IMR-90 (cell line): ENCODE measurements at regions not wholly inside any gene's neighbourhood (a gene's known extent, or its start where the extent isn't known, plus 50 kb on each side); places are given as distances from the start of the nearest gene placed in this dataset.

Experiments used
- ATAC-seq: fragments of 200-7000 bp; cut with Tn5 transposase; 2 replicates; pipeline ENCODE4 v1.9.1; 2020; ENCODE audit warnings: low read depth, mild to moderate bottlenecking, moderate library complexity
- BruUV-seq: library from RNA; stranded (reverse); fragments of 400-500 nt; replicated peaks from 2 replicates; lab custom pipeline; 2021; lab: Mats Ljungman, UMichigan
- CTCF ChIA-PET: fragments of 300-600 bp; formaldehyde crosslinking; extraction: SDS; loops from one replicate; lab custom pipeline; 2021; ENCODE audit warnings: antibody characterized with exemption; lab: Yijun Ruan, JAX
- POLR2A ChIA-PET: fragments of 300-600 bp; sonication (Branson Sonifier 250); formaldehyde crosslinking; loops from one replicate; lab custom pipeline; 2022; ENCODE audit warnings: antibody characterized with exemption; ENCODE audit not compliant: unreplicated experiment; lab: Charles Lee
- DNase-seq: peaks from one replicate; pipeline ENCODE4 v3.0.0; 2013
- H2AFZ ChIP-seq: replicated peaks from 2 replicates; pipeline ENCODE3; 2013; ENCODE audit warnings: low read length, mild to moderate bottlenecking; ENCODE audit not compliant: poor library complexity
- H2AK5ac ChIP-seq: 2 replicates; pipeline ENCODE4 v1.6.1; 2013; ENCODE audit warnings: low read depth, low read length, inconsistent platforms
- H2AK9ac ChIP-seq: replicated peaks from 2 replicates; pipeline ENCODE3; 2013; ENCODE audit warnings: mild to moderate bottlenecking, low read depth, low read length, moderate library complexity; ENCODE audit not compliant: poor library complexity
- H2BK120ac ChIP-seq: 2 replicates; pipeline ENCODE4 v1.6.1; 2013; ENCODE audit warnings: low read depth, low read length, inconsistent platforms
- H2BK15ac ChIP-seq: 3 replicates; pipeline ENCODE4 v1.6.1; 2013; ENCODE audit warnings: low read depth, low read length, inconsistent platforms
- H2BK20ac ChIP-seq: 2 replicates; pipeline ENCODE4 v1.6.1; 2013; ENCODE audit warnings: low read depth, mild to moderate bottlenecking, inconsistent platforms, low read length, moderate library complexity
- H2BK5ac ChIP-seq: 2 replicates; pipeline ENCODE4 v1.6.1; 2013; ENCODE audit warnings: mild to moderate bottlenecking, low read depth, low read length, inconsistent platforms; ENCODE audit not compliant: poor library complexity, severe bottlenecking
- H3K14ac ChIP-seq: replicated peaks from 2 replicates; pipeline ENCODE4 v1.6.1; 2013; ENCODE audit warnings: low read depth, low read length, inconsistent platforms
- H3K18ac ChIP-seq: 2 replicates; pipeline ENCODE4 v1.6.1; 2013; ENCODE audit warnings: low read depth, low read length, control low read depth
- H3K23ac ChIP-seq: 2 replicates; pipeline ENCODE4 v1.6.1; 2013; ENCODE audit warnings: low read depth, low read length, inconsistent platforms
- H3K27ac ChIP-seq: 2 replicates; pipeline ENCODE4 v1.5.1; 2013; ENCODE audit warnings: mild to moderate bottlenecking, control low read depth, low read length; ENCODE audit not compliant: insufficient read depth
- H3K27me3 ChIP-seq: 2 replicates; pipeline ENCODE4 v1.6.1; 2013; ENCODE audit warnings: low read length; ENCODE audit not compliant: control insufficient read depth, insufficient read depth
- H3K36me3 ChIP-seq: 2 replicates; pipeline ENCODE4 v1.6.1; 2013; ENCODE audit warnings: low read length, mixed read lengths; ENCODE audit not compliant: control insufficient read depth, insufficient read depth
- H3K4ac ChIP-seq: 2 replicates; pipeline ENCODE4 v1.6.1; 2013; ENCODE audit warnings: low read depth, low read length, inconsistent platforms
- H3K4me1 ChIP-seq: 2 replicates; pipeline ENCODE4 v1.6.1; 2013; ENCODE audit warnings: low read length, mixed read lengths; ENCODE audit not compliant: control insufficient read depth, insufficient read depth
- H3K4me2 ChIP-seq: 2 replicates; pipeline ENCODE4 v1.6.1; 2013; ENCODE audit warnings: low read depth, mild to moderate bottlenecking, control low read depth, low read length, moderate library complexity
- H3K4me3 ChIP-seq: 2 replicates; pipeline ENCODE4 v1.5.1; 2013; ENCODE audit warnings: low read depth, mild to moderate bottlenecking, control low read depth, low read length, moderate library complexity; ENCODE audit not compliant: insufficient read depth
- H3K56ac ChIP-seq: 2 replicates; pipeline ENCODE4 v1.6.1; 2013; ENCODE audit warnings: low read length, inconsistent platforms; ENCODE audit not compliant: insufficient read depth; ENCODE audit errors: extremely low read depth
- H3K79me1 ChIP-seq, 2 experiments: 2 replicates each; pipeline ENCODE4 v1.6.1; 2013; ENCODE audit warnings: low read length in 2 of 2, inconsistent platforms in 1 of 2, low read depth in 1 of 2
- H3K9ac ChIP-seq: 2 replicates; pipeline ENCODE4 v1.6.1; 2013; ENCODE audit warnings: low read depth, low read length, control low read depth
- H3K9me1 ChIP-seq: 2 replicates; pipeline ENCODE4 v1.6.1; 2013; ENCODE audit warnings: low read length, inconsistent platforms; ENCODE audit not compliant: insufficient read depth
- H3K9me3 ChIP-seq: 2 replicates; pipeline ENCODE4 v1.6.1; 2013; ENCODE audit warnings: low read length; ENCODE audit not compliant: control insufficient read depth, insufficient read depth
- H4K20me1 ChIP-seq: 2 replicates; pipeline ENCODE4 v1.6.1; 2013; ENCODE audit warnings: low read length, inconsistent platforms; ENCODE audit not compliant: insufficient read depth
- H4K5ac ChIP-seq: 2 replicates; pipeline ENCODE4 v1.6.1; 2013; ENCODE audit warnings: mild to moderate bottlenecking, low read depth, low read length, control low read depth
- H4K8ac ChIP-seq, 2 experiments: 2 replicates each; pipeline ENCODE4 v1.6.1; 2013; ENCODE audit warnings: low read depth in 2 of 2, low read length in 2 of 2, control low read depth in 1 of 2, inconsistent platforms in 1 of 2
- H4K91ac ChIP-seq: 2 replicates; pipeline ENCODE4 v1.6.1; 2013; ENCODE audit warnings: low read depth, low read length, inconsistent platforms; ENCODE audit not compliant: insufficient read depth
- BHLHE40 ChIP-seq: fragments of 150-350 bp; IDR thresholded peaks from 2 replicates; pipeline ENCODE4 v1.6.1; 2016; ENCODE audit warnings: mild to moderate bottlenecking, low read depth, low read length
- CEBPB ChIP-seq: IDR thresholded peaks from 2 replicates; pipeline ENCODE4 v1.6.1; 2012; ENCODE audit warnings: low read depth, low read length, improper control_type of control experiment
- CHD1 ChIP-seq: IDR thresholded peaks from 2 replicates; pipeline ENCODE4 v1.6.1; 2012; ENCODE audit warnings: low read depth, low read length, improper control_type of control experiment
- CTCF ChIP-seq: conservative IDR thresholded peaks from 2 replicates; pipeline ENCODE4 v1.5.1; 2012; ENCODE audit warnings: mild to moderate bottlenecking, low read depth, low read length, improper control_type of control experiment
- ELK1 ChIP-seq: fragments of 150-350 bp; IDR thresholded peaks from 2 replicates; pipeline ENCODE4 v1.6.1; 2016; ENCODE audit warnings: low read depth, mild to moderate bottlenecking, low read length, moderate library complexity, borderline replicate concordance
- FOS ChIP-seq: fragments of 150-350 bp; IDR thresholded peaks from 2 replicates; pipeline ENCODE4 v1.6.1; 2016; ENCODE audit warnings: low read depth, low read length
- MAFK ChIP-seq: IDR thresholded peaks from 2 replicates; pipeline ENCODE4 v1.6.1; 2012; ENCODE audit warnings: low read depth, low read length, improper control_type of control experiment
- MAZ ChIP-seq: IDR thresholded peaks from 2 replicates; pipeline ENCODE4 v1.6.1; 2012; ENCODE audit warnings: low read depth, mild to moderate bottlenecking, low read length, improper control_type of control experiment, moderate library complexity, borderline replicate concordance
- MXI1 ChIP-seq: IDR thresholded peaks from 2 replicates; pipeline ENCODE4 v1.6.1; 2012; ENCODE audit warnings: low read depth, mild to moderate bottlenecking, low read length, moderate library complexity, borderline replicate concordance
- NFE2L2 ChIP-seq: fragments of 150-350 bp; IDR thresholded peaks from 2 replicates; pipeline ENCODE4 v1.6.1; 2016; ENCODE audit warnings: low read depth, mild to moderate bottlenecking, low read length
- POLR2A ChIP-seq: IDR thresholded peaks from 2 replicates; pipeline ENCODE4 v1.6.1; 2012; ENCODE audit warnings: mild to moderate bottlenecking, low read depth, low read length
- RAD21 ChIP-seq: IDR thresholded peaks from 2 replicates; pipeline ENCODE4 v1.6.1; 2012; ENCODE audit warnings: low read length, improper control_type of control experiment
- RCOR1 ChIP-seq: IDR thresholded peaks from 2 replicates; pipeline ENCODE4 v1.6.1; 2012; ENCODE audit warnings: mild to moderate bottlenecking, low read length, improper control_type of control experiment; ENCODE audit not compliant: insufficient replicate concordance
- RFX5 ChIP-seq: IDR thresholded peaks from 2 replicates; pipeline ENCODE4 v1.8.0; 2012; ENCODE audit warnings: low read depth, mild to moderate bottlenecking, low read length, moderate library complexity
- SMC3 ChIP-seq: fragments of 150-350 bp; IDR thresholded peaks from 2 replicates; pipeline ENCODE4 v1.6.1; 2016; ENCODE audit warnings: low read depth, mild to moderate bottlenecking, antibody characterized with exemption, low read length, moderate library complexity
- USF2 ChIP-seq: fragments of 150-350 bp; IDR thresholded peaks from 2 replicates; pipeline ENCODE4 v1.6.1; 2017; ENCODE audit warnings: mild to moderate bottlenecking, antibody characterized with exemption, low read length, low read depth
- WGBS, 2 experiments: methylation state at CpG; one replicate each; pipeline versions ENCODE4 v1.1.5 to v1.1.7; 2013; ENCODE audit warnings: missing lambda C conversion rate in 2 of 2; ENCODE audit not compliant: insufficient read length in 1 of 2; ENCODE audit errors: extremely low coverage in 2 of 2; 5-methylcytosine and 5-hydroxymethylcytosine counted together
- dilution Hi-C: fragments of 300-500 bp; cut with HindIII; formaldehyde crosslinking; loops from one replicate; pipeline ENCODE4 v1.14.3; 2018; ENCODE audit warnings: low sequenced_read_pairs; ENCODE audit not compliant: unreplicated experiment
- in situ Hi-C: fragments of 300-500 bp; cut with MboI; formaldehyde crosslinking; loops from 3 replicates; pipeline ENCODE4 v1.14.3; 2019; ENCODE audit warnings: low sequenced_read_pairs, inconsistent platforms, mixed read lengths
- intact Hi-C: fragments of 100-400 bp; cut with micrococcal nuclease; formaldehyde crosslinking; loops from 2 replicates; pipeline ENCODE4 v1.10.0; 2022

GRCh38 chr6:93592417-93592816 is 173.1 kb upstream of the EPHA7 start:
- H3K4me2 ChIP-seq, result no peak overlapping the region
- no peak overlapping the region for H2AFZ ChIP-seq
- no peaks in the 10 kb centered on the region; the same call in 1 of the 2 replicates for H3K9me3 ChIP-seq
- CTCF ChIA-PET, result no interaction called here
- POLR2A ChIA-PET, result no interaction called here
- no peak overlapping the region for H3K18ac ChIP-seq
- H2AK9ac ChIP-seq, result no peak overlapping the region
- no peak overlapping the region for H2BK120ac ChIP-seq
- no peaks in the 10 kb centered on the region for H3K4me1 ChIP-seq
- H4K20me1 ChIP-seq, result no peaks in the 10 kb centered on the region
- no peak overlapping the region for H4K5ac ChIP-seq
- no peak overlapping the region for H3K4ac ChIP-seq
- no peak overlapping the region for H3K14ac ChIP-seq
- no CpG with 5 or more reads among the region's 1 CpG for WGBS, 2 experiments
- H2BK20ac ChIP-seq, result no peak overlapping the region
- in situ Hi-C loops (no loop called here), intact Hi-C loops (no loop called here), dilution Hi-C loops (no loop called here)
- no peaks in the 10 kb centered on the region for H3K36me3 ChIP-seq
- DNase-seq, result no peak
- H3K9me1 ChIP-seq, result no peaks in the 10 kb centered on the region
- H2BK15ac ChIP-seq, result no peak overlapping the region
- H3K4me3 ChIP-seq, result no peak overlapping the region
- H3K79me1 ChIP-seq, result no peaks in the 10 kb centered on the region
- no peak overlapping the region for H3K23ac ChIP-seq
- no peak overlapping the region for H2AK5ac ChIP-seq
- ATAC-seq, result no peak
- no peak overlapping the region for H3K56ac ChIP-seq
- H3K9ac ChIP-seq, result no peak overlapping the region
- no peak overlapping the region for H3K27ac ChIP-seq
- BruUV-seq, result no TSS peak
- no peak for TF ChIP-seq BHLHE40
- no peak for TF ChIP-seq MAZ
- TF ChIP-seq RAD21, result no peak
- TF ChIP-seq MAFK, result no peak
- TF ChIP-seq MXI1, result no peak
- no peak for TF ChIP-seq SMC3
- no peak for TF ChIP-seq ELK1
- TF ChIP-seq RFX5, result no peak
- TF ChIP-seq CTCF, result no peak
- no peak for TF ChIP-seq CHD1
- TF ChIP-seq RCOR1, result no peak
- TF ChIP-seq NFE2L2, result no peak
- TF ChIP-seq CEBPB, result no peak
- no peak for TF ChIP-seq POLR2A
- TF ChIP-seq FOS, result no peak
- TF ChIP-seq USF2, result no peak
- no peak overlapping the region for H4K8ac ChIP-seq
- H3K27me3 ChIP-seq, result no peaks in the 10 kb centered on the region
- no peak overlapping the region for H2BK5ac ChIP-seq
- H4K91ac ChIP-seq, result no peak overlapping the region
